CD8-positive, alpha-beta memory T cell (primary cell): ENCODE measurements at regions not wholly inside any gene's neighbourhood (a gene's known extent, or its start where the extent isn't known, plus 50 kb on each side); places are given as distances from the start of the nearest gene placed in this dataset.

Source experiments
- CTCF ChIA-PET: fragments of 350-600 bp; sonication (Branson Sonifier 250); formaldehyde crosslinking; loops from one replicate; lab custom pipeline; 2021; ENCODE audit warnings: antibody characterized with exemption; lab: Charles Lee
- POLR2A ChIA-PET: fragments of 350-600 bp; sonication (Branson Sonifier 250); formaldehyde crosslinking; loops from one replicate; lab custom pipeline; 2021; ENCODE audit warnings: antibody characterized with exemption; lab: Charles Lee
- DNase-seq, 5 donors: peaks; one replicate each; pipeline versions ENCODE4 v3.0.0 to v3.0.0-alpha.2; 2020 to 2022; ENCODE audit warnings: mixed read lengths in 1 of 5
- H3K27ac ChIP-seq: one replicate; pipeline ENCODE4 v1.7.0; 2013; ENCODE audit warnings: low read depth, mild to moderate bottlenecking, low read length, moderate library complexity
- H3K27me3 ChIP-seq: 2 replicates; pipeline ENCODE4 v1.7.0; 2013; ENCODE audit warnings: low read length, mild to moderate bottlenecking; ENCODE audit not compliant: insufficient read depth, poor library complexity, severe bottlenecking
- H3K36me3 ChIP-seq: 2 replicates; pipeline ENCODE4 v1.7.0; 2013; ENCODE audit warnings: mild to moderate bottlenecking, low read length, moderate library complexity; ENCODE audit not compliant: insufficient read depth
- H3K4me1 ChIP-seq: 2 replicates; pipeline ENCODE4 v1.7.0; 2013; ENCODE audit warnings: mild to moderate bottlenecking, low read length, moderate library complexity; ENCODE audit not compliant: insufficient read depth
- H3K4me3 ChIP-seq: 2 replicates; pipeline ENCODE4 v1.7.0; 2013; ENCODE audit warnings: mild to moderate bottlenecking, low read length
- H3K9me3 ChIP-seq: 2 replicates; pipeline ENCODE4 v1.7.0; 2013; ENCODE audit warnings: mild to moderate bottlenecking, low read length
- H3K27ac Mint-ChIP-seq, 8 donors: one replicate each; pipeline ENCODE4 v1.8.0; 2020 to 2021; ENCODE audit warnings: mixed read lengths in 8 of 8, mild to moderate bottlenecking in 6 of 8, inconsistent platforms in 3 of 8, moderate library complexity in 3 of 8
- H3K27me3 Mint-ChIP-seq, 2 donors: one replicate each; pipeline ENCODE4 v1.8.0; 2020 to 2021; ENCODE audit warnings: mixed read lengths in 2 of 2, mild to moderate bottlenecking in 1 of 2, moderate library complexity in 1 of 2
- H3K36me3 Mint-ChIP-seq, 3 donors: one replicate each; pipeline ENCODE4 v1.8.0; 2020 to 2021; ENCODE audit warnings: mixed read lengths in 3 of 3, inconsistent platforms in 1 of 3, mild to moderate bottlenecking in 1 of 3
- H3K4me1 Mint-ChIP-seq, 3 donors: one replicate each; pipeline ENCODE4 v1.8.0; 2020 to 2021; ENCODE audit warnings: mixed read lengths in 3 of 3, inconsistent platforms in 1 of 3, mild to moderate bottlenecking in 1 of 3
- H3K4me3 Mint-ChIP-seq, 7 donors: one replicate each; pipeline ENCODE4 v1.8.0; 2020 to 2021; ENCODE audit warnings: mixed read lengths in 7 of 7, mild to moderate bottlenecking in 6 of 7, moderate library complexity in 4 of 7, inconsistent platforms in 2 of 7
- H3K9me3 Mint-ChIP-seq, 5 donors: one replicate each; pipeline ENCODE4 v1.8.0; 2020 to 2022; ENCODE audit warnings: mixed read lengths in 5 of 5, mild to moderate bottlenecking in 3 of 5, moderate library complexity in 2 of 5, inconsistent platforms in 1 of 5

DNA sequence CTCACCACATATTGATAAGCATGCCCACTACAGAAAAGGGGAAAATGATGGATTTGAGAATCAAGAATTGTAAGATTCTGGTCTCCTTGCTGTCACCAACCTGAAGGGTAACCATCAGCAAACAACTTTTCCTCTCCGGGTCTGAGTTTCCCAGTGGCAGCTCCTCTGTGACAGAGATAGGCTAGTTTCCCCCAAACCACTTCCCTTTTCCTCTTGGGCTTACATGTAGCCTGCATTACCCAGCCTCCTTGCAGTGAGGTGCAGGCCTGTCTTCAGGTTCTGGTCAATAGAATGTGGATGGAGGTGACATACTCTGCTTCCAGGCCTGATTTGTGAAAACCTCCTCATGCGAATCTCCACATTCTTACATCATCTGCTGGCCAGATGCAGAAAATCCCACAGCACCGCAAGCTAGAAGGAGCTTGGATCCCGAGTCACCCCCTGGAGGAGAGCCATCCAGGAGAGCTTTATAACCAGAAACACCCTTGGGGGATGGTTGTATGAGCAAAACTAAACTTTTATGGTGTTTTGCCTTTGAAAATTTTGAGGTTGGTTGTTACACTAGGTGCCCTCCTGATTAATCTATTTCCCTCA lies 206.1 kb downstream of the RGS3 start:
- no peak for DNase-seq
- Mint-ChIP-seq H3K9me3 (no peaks in the 10 kb centered on the region), H3K4me3 (no peak overlapping the region), H3K4me1 (no peaks in the 10 kb centered on the region), H3K27ac (no peak overlapping the region), H3K36me3 (no peaks in the 10 kb centered on the region), H3K27me3 (peaks cover 14 to 21% of the 10 kb centered on the region in 2 donors)
- no peaks in the 10 kb centered on the region for H3K27me3 ChIP-seq
- POLR2A ChIA-PET, result no interaction called here
- no peak overlapping the region for H3K27ac ChIP-seq
- no peak overlapping the region for H3K4me3 ChIP-seq
- H3K9me3 ChIP-seq, result no peaks in the 10 kb centered on the region
- CTCF ChIA-PET, result no interaction called here
- no peaks in the 10 kb centered on the region for H3K36me3 ChIP-seq
- H3K4me1 ChIP-seq, result no peaks in the 10 kb centered on the region

GRCh38 chr9:113673726-113674125 lies 202.4 kb upstream of the ZNF618 start:
- no peaks in the 10 kb centered on the region for H3K9me3 Mint-ChIP-seq
- H3K27me3 Mint-ChIP-seq, result peaks cover 34 to 47% of the 10 kb centered on the region in 2 donors
- H3K27ac ChIP-seq, result no peak overlapping the region
- ChIA-PET POLR2A (no interaction called here), CTCF (no interaction called here)
- no peaks in the 10 kb centered on the region for H3K36me3 Mint-ChIP-seq
- H3K4me1 ChIP-seq, result no peaks in the 10 kb centered on the region
- no peak for DNase-seq
- no peaks in the 10 kb centered on the region for H3K36me3 ChIP-seq
- peaks cover 3% of the 10 kb centered on the region for H3K27me3 ChIP-seq
- H3K4me3 ChIP-seq, result no peak overlapping the region
- H3K9me3 ChIP-seq, result no peaks in the 10 kb centered on the region
- no peak overlapping the region for H3K4me3 Mint-ChIP-seq
- no peaks in the 10 kb centered on the region for H3K4me1 Mint-ChIP-seq
- no peak overlapping the region for H3K27ac Mint-ChIP-seq

- H3K27me3 Mint-ChIP-seq, result peaks cover 36 to 54% of the 10 kb centered on the region in 2 donors
- no peaks in the 10 kb centered on the region for H3K9me3 ChIP-seq
- no peaks in the 10 kb centered on the region for H3K36me3 Mint-ChIP-seq
- H3K4me3 Mint-ChIP-seq, result no peak overlapping the region
- no peaks in the 10 kb centered on the region for H3K4me1 Mint-ChIP-seq
- no peak overlapping the region for H3K27ac Mint-ChIP-seq
- no peaks in the 10 kb centered on the region for H3K36me3 ChIP-seq
- no peak for DNase-seq
- no peak overlapping the region for H3K27ac ChIP-seq
- no peak overlapping the region for H3K4me3 ChIP-seq
- H3K9me3 Mint-ChIP-seq, result no peaks in the 10 kb centered on the region
- H3K4me1 ChIP-seq, result no peaks in the 10 kb centered on the region
- ChIA-PET CTCF (no interaction called here), POLR2A (no interaction called here)
- peaks cover 3% of the 10 kb centered on the region for H3K27me3 ChIP-seq
Observed at GRCh38 chr9:113674436-113674835, 201.7 kb upstream of the ZNF618 start.

DNA sequence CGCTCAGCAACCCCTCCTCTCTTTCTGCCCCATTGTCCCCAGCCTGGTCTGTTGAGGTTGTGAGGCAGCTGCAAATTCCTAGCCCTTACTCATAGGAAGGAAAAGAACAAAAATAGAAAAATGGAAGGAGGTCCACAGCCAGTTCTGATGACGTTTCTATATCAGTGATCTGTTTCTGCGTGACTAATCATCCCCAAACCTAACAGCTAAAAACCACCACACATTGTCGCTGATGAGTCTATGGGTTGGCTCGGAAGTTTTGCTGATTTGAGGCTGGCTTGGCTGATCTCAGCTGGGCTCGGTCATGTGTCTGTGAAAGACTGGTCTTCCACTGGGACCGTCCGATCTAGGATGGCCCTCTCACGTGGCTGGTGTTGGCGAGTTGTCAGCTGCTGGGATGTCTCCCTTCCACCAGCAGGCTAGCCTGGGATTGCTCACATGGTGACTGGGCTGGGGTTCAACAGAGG lies 200.6 kb upstream of the ZNF618 start:
- peaks cover 36 to 60% of the 10 kb centered on the region in 2 donors for H3K27me3 Mint-ChIP-seq
- Histone ChIP-seq H3K9me3 (no peaks in the 10 kb centered on the region), H3K4me3 (no peak overlapping the region), H3K4me1 (no peaks in the 10 kb centered on the region), H3K36me3 (no peaks in the 10 kb centered on the region), H3K27ac (no peak overlapping the region), H3K27me3 (peaks cover 3% of the 10 kb centered on the region)
- H3K9me3 Mint-ChIP-seq, result no peaks in the 10 kb centered on the region
- H3K27ac Mint-ChIP-seq, result no peak overlapping the region
- no peak overlapping the region for H3K4me3 Mint-ChIP-seq
- DNase-seq, result no peak
- H3K36me3 Mint-ChIP-seq, result no peaks in the 10 kb centered on the region
- no peaks in the 10 kb centered on the region for H3K4me1 Mint-ChIP-seq
- CTCF ChIA-PET, result interaction anchor here (1.4 kb wide), 1 partner anchor 17 kb away, joined by 3 read pairs; no protein-coding TSS in a partner anchor
- POLR2A ChIA-PET, result no interaction called here

DNA sequence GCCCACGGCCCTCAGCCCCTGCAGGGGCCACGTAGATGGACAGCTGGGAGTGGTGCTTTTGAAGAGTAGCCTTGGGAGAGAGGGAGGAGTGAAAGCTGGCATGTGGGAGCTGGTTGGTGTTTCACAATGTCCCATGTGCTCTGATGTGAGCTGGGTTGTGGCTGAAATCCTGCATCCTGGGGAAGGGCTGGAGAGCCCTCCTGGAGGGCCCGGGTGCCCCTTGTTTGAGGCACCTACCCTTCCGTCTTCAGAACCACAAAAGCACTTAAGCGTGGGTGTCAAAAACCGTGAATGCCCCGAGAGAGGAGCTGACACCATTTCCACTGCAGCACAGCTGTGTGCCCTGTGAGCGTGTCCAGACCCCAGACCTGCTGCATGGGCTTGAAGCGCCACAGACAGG lies 199.1 kb upstream of the ZNF618 start:
- no peaks in the 10 kb centered on the region for H3K4me1 ChIP-seq
- H3K4me1 Mint-ChIP-seq, result no peaks in the 10 kb centered on the region
- peak overlapping the region in 1 of 8 donors; percentile 88 for H3K27ac Mint-ChIP-seq
- H3K9me3 Mint-ChIP-seq, result no peaks in the 10 kb centered on the region
- H3K27ac ChIP-seq, result no peak overlapping the region
- DNase-seq, result no peak
- H3K4me3 ChIP-seq, result no peak overlapping the region
- H3K27me3 ChIP-seq, result peaks cover 3% of the 10 kb centered on the region
- no peaks in the 10 kb centered on the region for H3K36me3 Mint-ChIP-seq
- peaks cover 38 to 76% of the 10 kb centered on the region in 2 donors for H3K27me3 Mint-ChIP-seq
- no peak overlapping the region for H3K4me3 Mint-ChIP-seq
- H3K9me3 ChIP-seq, result no peaks in the 10 kb centered on the region
- H3K36me3 ChIP-seq, result no peaks in the 10 kb centered on the region
- POLR2A ChIA-PET, result no interaction called here
- CTCF ChIA-PET, result no interaction called here

DNA sequence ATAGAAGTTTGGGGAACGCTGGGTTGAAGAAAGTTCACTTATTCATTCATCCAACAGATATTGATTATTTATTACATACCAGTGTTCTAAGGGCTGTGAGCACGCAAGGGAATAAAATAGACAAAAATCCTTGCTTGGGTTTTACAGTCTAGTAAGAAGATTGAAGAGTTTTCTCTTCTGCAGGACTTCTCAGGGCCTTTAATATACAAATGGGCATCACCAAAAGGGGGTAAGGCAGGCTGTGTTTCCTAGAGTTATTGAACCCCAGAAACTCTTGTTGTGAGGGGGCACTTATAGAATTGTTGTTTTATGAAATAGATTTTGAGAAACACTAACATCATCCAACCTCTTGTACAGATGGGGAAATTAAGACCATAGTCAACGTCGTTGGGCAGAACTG lies 198.5 kb upstream of the ZNF618 start:
- no peaks in the 10 kb centered on the region for H3K36me3 Mint-ChIP-seq
- Histone ChIP-seq H3K36me3 (no peaks in the 10 kb centered on the region), H3K9me3 (no peaks in the 10 kb centered on the region), H3K4me1 (no peaks in the 10 kb centered on the region), H3K4me3 (no peak overlapping the region), H3K27ac (no peak overlapping the region), H3K27me3 (peaks cover 3% of the 10 kb centered on the region)
- ChIA-PET POLR2A (no interaction called here), CTCF (no interaction called here)
- peaks cover 36 to 81% of the 10 kb centered on the region in 2 donors for H3K27me3 Mint-ChIP-seq
- DNase-seq, result no peak
- no peak overlapping the region for H3K27ac Mint-ChIP-seq
- H3K4me1 Mint-ChIP-seq, result no peaks in the 10 kb centered on the region
- no peaks in the 10 kb centered on the region for H3K9me3 Mint-ChIP-seq
- H3K4me3 Mint-ChIP-seq, result no peak overlapping the region

DNA sequence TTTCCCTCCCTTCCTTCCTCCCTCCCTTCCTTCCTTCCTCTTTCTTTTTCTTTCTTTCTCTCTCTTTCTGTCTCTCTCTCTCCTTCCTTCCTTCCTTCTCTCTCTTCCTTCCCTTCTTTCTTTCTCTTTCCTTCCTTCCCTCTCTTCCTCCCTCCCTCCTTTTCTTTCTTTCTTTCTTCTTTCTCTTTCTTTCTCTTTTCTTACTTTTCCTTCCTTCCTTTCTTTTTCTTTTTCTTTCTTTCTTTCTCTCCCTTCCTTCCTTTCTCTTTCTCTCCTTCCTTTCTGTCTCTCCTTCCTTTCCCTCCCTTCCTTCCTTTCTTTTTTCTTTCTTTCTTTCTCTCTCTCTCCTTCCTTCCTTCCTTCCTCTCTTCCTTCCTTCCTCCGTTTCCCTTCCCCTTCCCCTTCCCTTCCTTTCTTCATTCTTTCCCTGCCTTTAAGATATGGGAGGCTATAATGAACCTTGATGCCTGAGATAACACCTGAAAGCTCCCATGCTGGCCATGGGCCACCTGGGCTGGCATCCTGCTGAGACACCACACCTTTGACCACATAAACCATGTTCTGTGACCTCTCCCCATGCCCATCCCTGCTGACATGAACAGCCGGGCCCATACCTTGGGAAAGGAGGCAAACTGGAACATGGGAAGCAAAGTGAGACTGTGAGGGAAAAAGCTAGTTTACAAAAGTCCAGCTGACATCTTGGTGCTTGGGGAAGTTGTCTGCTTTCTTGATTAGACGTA lies 197.8 kb upstream of the ZNF618 start:
- no peaks in the 10 kb centered on the region for H3K36me3 Mint-ChIP-seq
- peaks cover 3% of the 10 kb centered on the region for H3K27me3 ChIP-seq
- no peak for DNase-seq
- H3K27me3 Mint-ChIP-seq, result peaks cover 36 to 84% of the 10 kb centered on the region in 2 donors
- ChIA-PET POLR2A (no interaction called here), CTCF (no interaction called here)
- no peak overlapping the region for H3K27ac Mint-ChIP-seq
- no peak overlapping the region for H3K4me3 Mint-ChIP-seq
- no peaks in the 10 kb centered on the region for H3K4me1 Mint-ChIP-seq
- no peaks in the 10 kb centered on the region for H3K4me1 ChIP-seq
- no peak overlapping the region for H3K4me3 ChIP-seq
- H3K9me3 Mint-ChIP-seq, result no peaks in the 10 kb centered on the region
- no peak overlapping the region for H3K27ac ChIP-seq
- no peaks in the 10 kb centered on the region for H3K9me3 ChIP-seq
- H3K36me3 ChIP-seq, result no peaks in the 10 kb centered on the region

- no peak overlapping the region for H3K27ac Mint-ChIP-seq
- peaks cover 34 to 82% of the 10 kb centered on the region in 2 donors for H3K27me3 Mint-ChIP-seq
Observed at GRCh38 chr9:113678859-113679256, 197.3 kb upstream of the ZNF618 start.

More at GRCh38 chr9:113678859-113679256, 197.3 kb upstream of the ZNF618 start:
- no peaks in the 10 kb centered on the region for H3K9me3 Mint-ChIP-seq
- H3K4me3 ChIP-seq, result no peak overlapping the region
- H3K4me1 ChIP-seq, result no peaks in the 10 kb centered on the region
- DNase-seq, result no peak
- no peaks in the 10 kb centered on the region for H3K9me3 ChIP-seq
- H3K4me3 Mint-ChIP-seq, result no peak overlapping the region
- no peaks in the 10 kb centered on the region for H3K36me3 ChIP-seq
- H3K27ac ChIP-seq, result no peak overlapping the region
- ChIA-PET CTCF (no interaction called here), POLR2A (no interaction called here)
- no peaks in the 10 kb centered on the region for H3K4me1 Mint-ChIP-seq
- peaks cover 3% of the 10 kb centered on the region for H3K27me3 ChIP-seq
- no peaks in the 10 kb centered on the region for H3K36me3 Mint-ChIP-seq
